Vagina (tissue), 2 donors: ENCODE measurements at regions not wholly inside any gene's neighbourhood (a gene's known extent, or its start where the extent isn't known, plus 50 kb on each side); places are given as distances from the start of the nearest gene placed in this dataset.
A peak's percentile ranks its signal among the peaks of the same experiment; 100 is the strongest.

ENCODE experiments used
- DNase-seq, 2 donors: peaks; one replicate each; pipeline ENCODE4 v3.0.0-alpha.2; 2017; ENCODE audit errors: extremely low spot score in 2 of 2
- H3K27ac ChIP-seq: fragments of 200-600 bp; sonication (generic); one replicate; pipeline ENCODE4 v1.5.1; 2019
- H3K27me3 ChIP-seq: fragments of 200-600 bp; sonication (generic); one replicate; pipeline ENCODE4 v1.5.1; 2019
- H3K36me3 ChIP-seq, 2 donors: fragments of 200-600 bp; sonication (generic); one replicate each; pipeline ENCODE4 v1.5.1; 2017 to 2019
- H3K4me1 ChIP-seq: fragments of 200-600 bp; sonication (generic); one replicate; pipeline ENCODE4 v1.5.1; 2019
- H3K4me3 ChIP-seq, 2 donors: fragments of 200-600 bp; sonication (generic); 1 replicate in 1 of 2; 2 replicates in 1 of 2; pipeline ENCODE4 v1.5.1; 2016 to 2019
- H3K9me3 ChIP-seq: fragments of 200-600 bp; sonication (generic); one replicate; pipeline ENCODE4 v1.5.1; 2019
- POLR2A ChIP-seq, 2 donors: fragments of 450-650 bp; IDR thresholded peaks; one replicate each; pipeline ENCODE4 v1.6.1; 2017; ENCODE audit warnings: antibody characterized with exemption in 2 of 2, mild to moderate bottlenecking in 2 of 2, moderate library complexity in 2 of 2
- POLR2AphosphoS5 ChIP-seq, 2 donors: sonication (generic); formaldehyde crosslinking; IDR thresholded peaks; one replicate each; pipeline ENCODE4 v1.9.0; 2017; ENCODE audit warnings: antibody characterized with exemption in 2 of 2, mild to moderate bottlenecking in 2 of 2, low read depth in 1 of 2; ENCODE audit not compliant: insufficient read depth in 1 of 2
- intact Hi-C: fragments of 100-400 bp; cut with DNase I; formaldehyde crosslinking; loops from one replicate; pipeline ENCODE4 v1.15.1; 2023
- TF ChIP-seq, protein P1 (sequence below), 3 experiments: fragments of 450-650 bp in 2 of 3; fragments of 200-600 bp in 1 of 3; sonication (generic) in 1 of 3; IDR thresholded peaks; one replicate each; pipeline ENCODE4 v1.5.1; 2017 to 2019; ENCODE audit warnings: antibody characterized with exemption in 3 of 3, mild to moderate bottlenecking in 2 of 3, moderate library complexity in 2 of 3

GRCh38 chr13:106916329-106916976, 348.5 kb upstream of the ARGLU1 start:
- Histone ChIP-seq H3K27ac (peak overlapping the region; percentile 89), H3K4me1 (no peaks in the 10 kb centered on the region), H3K9me3 (no peaks in the 10 kb centered on the region), H3K36me3 (no peaks in the 10 kb centered on the region), H3K27me3 (no peaks in the 10 kb centered on the region), H3K4me3 (no peak overlapping the region)
- no peak for DNase-seq
- no peak for TF ChIP-seq POLR2AphosphoS5 (IDR thresholded peaks at IDR 0.05; ENCODE audit: insufficient read depth in 1 of 2, low read depth in 1 of 2)
- TF ChIP-seq POLR2A (IDR thresholded peaks at IDR 0.05) = no peak
- TF ChIP-seq, protein P1, sequence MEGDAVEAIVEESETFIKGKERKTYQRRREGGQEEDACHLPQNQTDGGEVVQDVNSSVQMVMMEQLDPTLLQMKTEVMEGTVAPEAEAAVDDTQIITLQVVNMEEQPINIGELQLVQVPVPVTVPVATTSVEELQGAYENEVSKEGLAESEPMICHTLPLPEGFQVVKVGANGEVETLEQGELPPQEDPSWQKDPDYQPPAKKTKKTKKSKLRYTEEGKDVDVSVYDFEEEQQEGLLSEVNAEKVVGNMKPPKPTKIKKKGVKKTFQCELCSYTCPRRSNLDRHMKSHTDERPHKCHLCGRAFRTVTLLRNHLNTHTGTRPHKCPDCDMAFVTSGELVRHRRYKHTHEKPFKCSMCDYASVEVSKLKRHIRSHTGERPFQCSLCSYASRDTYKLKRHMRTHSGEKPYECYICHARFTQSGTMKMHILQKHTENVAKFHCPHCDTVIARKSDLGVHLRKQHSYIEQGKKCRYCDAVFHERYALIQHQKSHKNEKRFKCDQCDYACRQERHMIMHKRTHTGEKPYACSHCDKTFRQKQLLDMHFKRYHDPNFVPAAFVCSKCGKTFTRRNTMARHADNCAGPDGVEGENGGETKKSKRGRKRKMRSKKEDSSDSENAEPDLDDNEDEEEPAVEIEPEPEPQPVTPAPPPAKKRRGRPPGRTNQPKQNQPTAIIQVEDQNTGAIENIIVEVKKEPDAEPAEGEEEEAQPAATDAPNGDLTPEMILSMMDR (IDR thresholded peaks at IDR 0.05) = no peak
- intact Hi-C loops = loop anchor here (10.0 kb wide), 1 partner anchor 382 kb away; the partner anchor contains the start of gene EFNB2

GRCh38 chr13:106915146-106915545, 347.2 kb upstream of the ARGLU1 start:
- Histone ChIP-seq H3K4me1 (no peaks in the 10 kb centered on the region), H3K27me3 (no peaks in the 10 kb centered on the region), H3K27ac (no peak overlapping the region), H3K9me3 (no peaks in the 10 kb centered on the region), H3K36me3 (no peaks in the 10 kb centered on the region), H3K4me3 (no peak overlapping the region)
- TF ChIP-seq POLR2A (IDR thresholded peaks at IDR 0.05) (no peak), POLR2AphosphoS5 (IDR thresholded peaks at IDR 0.05; ENCODE audit: insufficient read depth in 1 of 2, low read depth in 1 of 2) (no peak)
- TF ChIP-seq, protein P1 (IDR thresholded peaks at IDR 0.05) = no peak
- intact Hi-C loops = loop anchor here (10.0 kb wide), 1 partner anchor 380 kb away; the partner anchor contains the start of gene EFNB2
- DNase-seq = no peak

DNA sequence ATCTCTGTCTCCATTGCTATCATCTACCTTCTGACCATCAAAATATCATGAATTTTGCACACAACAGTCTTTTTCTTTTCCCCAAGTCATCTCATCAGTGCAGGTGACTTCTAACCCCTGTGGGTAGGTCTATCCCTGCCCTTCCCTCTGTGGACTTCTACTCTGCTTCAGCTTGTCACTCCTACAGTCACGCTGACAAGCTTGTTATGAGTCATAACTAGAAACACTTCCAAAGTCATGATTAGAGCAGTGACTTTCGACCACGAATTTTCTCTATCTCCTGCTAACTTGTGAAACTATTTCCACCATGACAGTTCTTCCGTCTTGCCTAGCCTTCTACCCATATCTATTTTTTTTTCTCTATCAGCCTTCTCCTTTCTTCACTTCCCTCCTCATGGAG, 343.7 kb upstream of the ARGLU1 start:
- intact Hi-C loops = loop anchor here (10.0 kb wide), 1 partner anchor 377 kb away; the partner anchor contains the start of gene EFNB2
- TF ChIP-seq, protein P1 (IDR thresholded peaks at IDR 0.05) = no peak
- no peak for TF ChIP-seq POLR2AphosphoS5 (IDR thresholded peaks at IDR 0.05; ENCODE audit: insufficient read depth in 1 of 2, low read depth in 1 of 2)
- TF ChIP-seq POLR2A (IDR thresholded peaks at IDR 0.05) = no peak
- Histone ChIP-seq H3K9me3 (no peaks in the 10 kb centered on the region), H3K27ac (no peak overlapping the region), H3K36me3 (no peaks in the 10 kb centered on the region), H3K27me3 (no peaks in the 10 kb centered on the region), H3K4me1 (no peaks in the 10 kb centered on the region), H3K4me3 (no peak overlapping the region)
- no peak for DNase-seq

- no peak for TF ChIP-seq POLR2A (IDR thresholded peaks at IDR 0.05)
- TF ChIP-seq, protein P1 (IDR thresholded peaks at IDR 0.05) = no peak
- TF ChIP-seq POLR2AphosphoS5 (IDR thresholded peaks at IDR 0.05; ENCODE audit: insufficient read depth in 1 of 2, low read depth in 1 of 2) = no peak
- DNase-seq = no peak
- H3K4me1 ChIP-seq = no peaks in the 10 kb centered on the region
- no peaks in the 10 kb centered on the region for H3K36me3 ChIP-seq
- intact Hi-C loops = loop anchor here (10.0 kb wide), 1 partner anchor 376 kb away; the partner anchor contains the start of gene EFNB2
- H3K4me3 ChIP-seq = no peak overlapping the region
- H3K9me3 ChIP-seq = no peaks in the 10 kb centered on the region
- no peaks in the 10 kb centered on the region for H3K27me3 ChIP-seq
- no peak overlapping the region for H3K27ac ChIP-seq
These were observed 343.1 kb upstream of the ARGLU1 start for GRCh38 chr13:106911020-106911419.

- Histone ChIP-seq H3K36me3 (no peaks in the 10 kb centered on the region), H3K9me3 (no peaks in the 10 kb centered on the region), H3K4me3 (no peak overlapping the region), H3K27me3 (no peaks in the 10 kb centered on the region), H3K4me1 (no peaks in the 10 kb centered on the region), H3K27ac (no peak overlapping the region)
- intact Hi-C loops = no loop called here
- TF ChIP-seq, protein P1 (IDR thresholded peaks at IDR 0.05) = no peak
- TF ChIP-seq POLR2AphosphoS5 (IDR thresholded peaks at IDR 0.05; ENCODE audit: insufficient read depth in 1 of 2, low read depth in 1 of 2) (no peak), POLR2A (IDR thresholded peaks at IDR 0.05) (no peak)
- no peak for DNase-seq
These were observed 338.6 kb upstream of the ARGLU1 start for GRCh38 chr13:106906426-106906996.
